ENCODE measurements at regions not wholly inside any gene's neighbourhood (a gene's known extent, or its start where the extent isn't known, plus 50 kb on each side); places are given as distances from the start of the nearest gene placed in this dataset.

- no peak overlapping the region for H3K4me3 Mint-ChIP-seq
- no peaks in the 10 kb centered on the region for H3K27me3 Mint-ChIP-seq
- ATAC-seq (ENCODE audit: low read depth in 2 of 2), result no peak
Observed at GRCh38 chr2:66890166-66890742, 455.3 kb downstream of the MEIS1 start.

GRCh38 chr2:66895206-66895605, 460.3 kb downstream of the MEIS1 start:
- Mint-ChIP-seq H3K36me3 (no peaks in the 10 kb centered on the region), H3K4me1 (no peaks in the 10 kb centered on the region), H3K4me3 (no peak overlapping the region), H3K27ac (no peak overlapping the region), H3K9me3 (peaks cover 0 to 2% (median 0%) of the 10 kb centered on the region in 7 donors), H3K27me3 (no peaks in the 10 kb centered on the region)
- no peak for ATAC-seq (ENCODE audit: low read depth in 2 of 2)
- no peak for DNase-seq

More at GRCh38 chr2:66890166-66890742, 455.3 kb downstream of the MEIS1 start:
- Mint-ChIP-seq H3K36me3 (no peaks in the 10 kb centered on the region), H3K4me1 (no peaks in the 10 kb centered on the region), H3K27ac (no peak overlapping the region), H3K9me3 (peaks cover 0 to 8% (median 2%) of the 10 kb centered on the region in 7 donors)
- no peak for DNase-seq

GRCh38 chr2:66896131-66896530, 461.2 kb downstream of the MEIS1 start:
- no peaks in the 10 kb centered on the region for H3K27me3 Mint-ChIP-seq
- ATAC-seq (ENCODE audit: low read depth in 2 of 2), result no peak
- no peaks in the 10 kb centered on the region for H3K36me3 Mint-ChIP-seq
- peaks cover 0 to 2% (median 0%) of the 10 kb centered on the region in 7 donors for H3K9me3 Mint-ChIP-seq
- DNase-seq, result no peak
- no peak overlapping the region for H3K4me3 Mint-ChIP-seq
- H3K27ac Mint-ChIP-seq, result no peak overlapping the region
- H3K4me1 Mint-ChIP-seq, result no peaks in the 10 kb centered on the region

- peaks cover 0 to 2% (median 0%) of the 10 kb centered on the region in 7 donors for H3K9me3 Mint-ChIP-seq
- no peak for ATAC-seq (ENCODE audit: low read depth in 2 of 2)
- no peaks in the 10 kb centered on the region for H3K36me3 Mint-ChIP-seq
- no peak overlapping the region for H3K4me3 Mint-ChIP-seq
- no peaks in the 10 kb centered on the region for H3K4me1 Mint-ChIP-seq
- H3K27me3 Mint-ChIP-seq, result no peaks in the 10 kb centered on the region
- DNase-seq, result no peak
- H3K27ac Mint-ChIP-seq, result no peak overlapping the region
Observed at GRCh38 chr2:66897181-66897580, 462.3 kb downstream of the MEIS1 start.

- DNase-seq (no peak), ATAC-seq (ENCODE audit: low read depth in 2 of 2) (no peak)
- no peaks in the 10 kb centered on the region for H3K36me3 Mint-ChIP-seq
- no peak overlapping the region for H3K27ac Mint-ChIP-seq
- peaks cover 0 to 3% (median 0%) of the 10 kb centered on the region in 7 donors for H3K9me3 Mint-ChIP-seq
- no peaks in the 10 kb centered on the region for H3K4me1 Mint-ChIP-seq
- H3K27me3 Mint-ChIP-seq, result no peaks in the 10 kb centered on the region
- no peak overlapping the region for H3K4me3 Mint-ChIP-seq
Observed at GRCh38 chr2:66897691-66898150, 462.8 kb downstream of the MEIS1 start.

- no peak for DNase-seq
- Mint-ChIP-seq H3K4me3 (no peak overlapping the region), H3K27me3 (no peaks in the 10 kb centered on the region)
Observed at GRCh38 chr2:66899109-66899508, 464.2 kb downstream of the MEIS1 start.

GRCh38 chr2:66899648-66900047, 464.7 kb downstream of the MEIS1 start:
- no peak for DNase-seq
- no peaks in the 10 kb centered on the region for H3K27me3 Mint-ChIP-seq
- no peak overlapping the region for H3K4me3 Mint-ChIP-seq
- H3K27ac Mint-ChIP-seq, result no peak overlapping the region
- no peak for ATAC-seq (ENCODE audit: low read depth in 2 of 2)
- H3K9me3 Mint-ChIP-seq, result peaks cover 0 to 6% (median 0%) of the 10 kb centered on the region in 7 donors
- no peaks in the 10 kb centered on the region for H3K4me1 Mint-ChIP-seq
- no peaks in the 10 kb centered on the region for H3K36me3 Mint-ChIP-seq

More at GRCh38 chr2:66899109-66899508, 464.2 kb downstream of the MEIS1 start:
- no peak for ATAC-seq (ENCODE audit: low read depth in 2 of 2)
- no peaks in the 10 kb centered on the region for H3K4me1 Mint-ChIP-seq
- H3K27ac Mint-ChIP-seq, result no peak overlapping the region
- H3K36me3 Mint-ChIP-seq, result no peaks in the 10 kb centered on the region
- H3K9me3 Mint-ChIP-seq, result peaks cover 0 to 6% (median 0%) of the 10 kb centered on the region in 7 donors

GRCh38 chr2:66901344-66901743, 466.4 kb downstream of the MEIS1 start:
- H3K27ac Mint-ChIP-seq, result no peak overlapping the region
- peaks cover 0 to 6% (median 3%) of the 10 kb centered on the region in 7 donors for H3K9me3 Mint-ChIP-seq
- no peak overlapping the region for H3K4me3 Mint-ChIP-seq
- DNase-seq (no peak), ATAC-seq (ENCODE audit: low read depth in 2 of 2) (no peak)
- H3K27me3 Mint-ChIP-seq, result no peaks in the 10 kb centered on the region
- H3K36me3 Mint-ChIP-seq, result no peaks in the 10 kb centered on the region
- no peaks in the 10 kb centered on the region for H3K4me1 Mint-ChIP-seq

- no peaks in the 10 kb centered on the region for H3K4me1 Mint-ChIP-seq
- H3K27me3 Mint-ChIP-seq, result no peaks in the 10 kb centered on the region
- no peak for ATAC-seq (ENCODE audit: low read depth in 2 of 2)
- H3K36me3 Mint-ChIP-seq, result no peaks in the 10 kb centered on the region
- peaks cover 0 to 7% (median 3%) of the 10 kb centered on the region in 7 donors for H3K9me3 Mint-ChIP-seq
- peak overlapping the region in 1 of 8 donors; percentile 39 for H3K4me3 Mint-ChIP-seq
- H3K27ac Mint-ChIP-seq, result no peak overlapping the region
- no peak for DNase-seq
Observed at GRCh38 chr2:66903183-66903582, 468.3 kb downstream of the MEIS1 start.

GRCh38 chr2:66903745-66904465, 469.0 kb downstream of the MEIS1 start:
- H3K9me3 Mint-ChIP-seq, result peaks cover 0 to 7% (median 3%) of the 10 kb centered on the region in 7 donors
- H3K36me3 Mint-ChIP-seq, result no peaks in the 10 kb centered on the region

GRCh38 chr2:66915237-66915636, 480.3 kb downstream of the MEIS1 start:
- Mint-ChIP-seq H3K36me3 (no peaks in the 10 kb centered on the region), H3K9me3 (peaks cover 0 to 7% (median 2%) of the 10 kb centered on the region in 7 donors), H3K27me3 (peaks cover 0 to 5% (median 0%) of the 10 kb centered on the region in 3 donors), H3K4me1 (no peaks in the 10 kb centered on the region), H3K27ac (no peak overlapping the region), H3K4me3 (no peak overlapping the region)
- no peak for ATAC-seq (ENCODE audit: low read depth in 2 of 2)
- no peak for DNase-seq

More at GRCh38 chr2:66903745-66904465, 469.0 kb downstream of the MEIS1 start:
- DNase-seq (no peak), ATAC-seq (ENCODE audit: low read depth in 2 of 2) (no peak)
- H3K27me3 Mint-ChIP-seq, result no peaks in the 10 kb centered on the region
- no peaks in the 10 kb centered on the region for H3K4me1 Mint-ChIP-seq
- no peak overlapping the region for H3K27ac Mint-ChIP-seq
- H3K4me3 Mint-ChIP-seq, result no peak overlapping the region

- ATAC-seq (ENCODE audit: low read depth in 2 of 2), result no peak
- no peak overlapping the region for H3K4me3 Mint-ChIP-seq
Observed at GRCh38 chr2:66919286-66919685, 477.8 kb upstream of the ETAA1 start.

GRCh38 chr2:66920415-66920814, 476.7 kb upstream of the ETAA1 start:
- Mint-ChIP-seq H3K27ac (no peak overlapping the region), H3K27me3 (no peaks in the 10 kb centered on the region), H3K36me3 (no peaks in the 10 kb centered on the region), H3K4me1 (no peaks in the 10 kb centered on the region), H3K4me3 (no peak overlapping the region), H3K9me3 (peaks cover 0 to 6% (median 0%) of the 10 kb centered on the region in 7 donors)
- DNase-seq (no peak), ATAC-seq (ENCODE audit: low read depth in 2 of 2) (no peak)

More at GRCh38 chr2:66919286-66919685, 477.8 kb upstream of the ETAA1 start:
- no peaks in the 10 kb centered on the region for H3K4me1 Mint-ChIP-seq
- no peak for DNase-seq
- H3K9me3 Mint-ChIP-seq, result peaks cover 0 to 10% (median 0%) of the 10 kb centered on the region in 7 donors
- H3K27me3 Mint-ChIP-seq, result peaks cover 0 to 4% (median 0%) of the 10 kb centered on the region in 3 donors
- no peaks in the 10 kb centered on the region for H3K36me3 Mint-ChIP-seq
- H3K27ac Mint-ChIP-seq, result no peak overlapping the region

- peaks cover 0 to 6% (median 0%) of the 10 kb centered on the region in 7 donors for H3K9me3 Mint-ChIP-seq
- H3K27ac Mint-ChIP-seq, result no peak overlapping the region
- no peaks in the 10 kb centered on the region for H3K27me3 Mint-ChIP-seq
- ATAC-seq (ENCODE audit: low read depth in 2 of 2) (no peak), DNase-seq (no peak)
- no peaks in the 10 kb centered on the region for H3K4me1 Mint-ChIP-seq
- H3K4me3 Mint-ChIP-seq, result no peak overlapping the region
- H3K36me3 Mint-ChIP-seq, result no peaks in the 10 kb centered on the region
Observed at GRCh38 chr2:66925128-66925527, 472.0 kb upstream of the ETAA1 start.

All from naive B cell (primary cell).